Mesenchymal stem cell (in vitro differentiated cells and primary cell): ENCODE measurements at regions not wholly inside any gene's neighbourhood (a gene's known extent, or its start where the extent isn't known, plus 50 kb on each side); places are given as distances from the start of the nearest gene placed in this dataset.
A peak's percentile ranks its signal among the peaks of the same experiment; 100 is the strongest.

ENCODE experiments used
- DNase-seq: peaks from one replicate; pipeline ENCODE4 v3.0.0-alpha.2; 2013
- H2AFZ ChIP-seq: one replicate; pipeline ENCODE4 v1.6.1; 2013; ENCODE audit warnings: low read depth, mild to moderate bottlenecking, control low read depth, inconsistent platforms, low read length, moderate library complexity
- H2AK5ac ChIP-seq: 2 replicates; pipeline ENCODE4 v1.6.1; 2013; ENCODE audit warnings: low read length, moderate library complexity, mild to moderate bottlenecking, inconsistent platforms; ENCODE audit not compliant: severe bottlenecking
- H2BK120ac ChIP-seq: one replicate; pipeline ENCODE4 v1.6.1; 2013; ENCODE audit warnings: low read depth, mild to moderate bottlenecking, inconsistent platforms, low read length, moderate library complexity
- H2BK12ac ChIP-seq, 2 experiments: one replicate each; pipeline ENCODE4 v1.6.1; 2013; ENCODE audit warnings: inconsistent platforms in 2 of 2, low read length in 2 of 2, mild to moderate bottlenecking in 2 of 2, moderate library complexity in 2 of 2, control low read depth in 1 of 2
- H2BK15ac ChIP-seq: one replicate; pipeline ENCODE4 v1.6.1; 2013; ENCODE audit warnings: mild to moderate bottlenecking, low read depth, inconsistent platforms; ENCODE audit not compliant: poor library complexity, severe bottlenecking
- H2BK5ac ChIP-seq: 2 replicates; pipeline ENCODE4 v1.6.1; 2013; ENCODE audit warnings: low read depth, mild to moderate bottlenecking, low read length, control low read depth, inconsistent platforms; ENCODE audit not compliant: poor library complexity, severe bottlenecking
- H3K14ac ChIP-seq, 2 experiments: one replicate each; pipeline ENCODE4 v1.6.1; 2013; ENCODE audit warnings: inconsistent platforms in 2 of 2, low read length in 2 of 2, control low read depth in 1 of 2, mild to moderate bottlenecking in 1 of 2, moderate library complexity in 1 of 2
- H3K18ac ChIP-seq, 2 experiments: one replicate each; pipeline ENCODE4 v1.6.1; 2013; ENCODE audit warnings: inconsistent platforms in 2 of 2, low read length in 2 of 2, control low read depth in 1 of 2, low read depth in 1 of 2, mild to moderate bottlenecking in 1 of 2
- H3K23ac ChIP-seq, 2 experiments: one replicate each; pipeline ENCODE4 v1.6.1; 2013; ENCODE audit warnings: inconsistent platforms in 2 of 2, low read length in 2 of 2, mild to moderate bottlenecking in 2 of 2, moderate library complexity in 2 of 2, control low read depth in 1 of 2
- H3K27ac ChIP-seq: 2 replicates; pipeline ENCODE4 v1.5.1; 2013; ENCODE audit warnings: mild to moderate bottlenecking, moderate library complexity, low read length, control low read depth, inconsistent platforms; ENCODE audit not compliant: poor library complexity, severe bottlenecking
- H3K27me3 ChIP-seq, 2 experiments: 2 replicates each; pipeline versions ENCODE4 v1.6.1 to v1.7.0; 2013; ENCODE audit warnings: low read length in 2 of 2, mild to moderate bottlenecking in 2 of 2, moderate library complexity in 2 of 2, control low read depth in 1 of 2, inconsistent platforms in 1 of 2; ENCODE audit not compliant: control insufficient read depth in 1 of 2, insufficient read depth in 1 of 2
- H3K36me3 ChIP-seq, 2 experiments: 2 replicates each; pipeline versions ENCODE4 v1.6.1 to v1.7.0; 2013; ENCODE audit warnings: low read length in 2 of 2, control low read depth in 1 of 2, inconsistent platforms in 1 of 2, low read depth in 1 of 2, mild to moderate bottlenecking in 1 of 2; ENCODE audit not compliant: insufficient read depth in 2 of 2, control insufficient read depth in 1 of 2
- H3K4ac ChIP-seq, 2 experiments: one replicate each; pipeline ENCODE4 v1.6.1; 2013; ENCODE audit warnings: inconsistent platforms in 2 of 2, low read length in 2 of 2, mild to moderate bottlenecking in 2 of 2, moderate library complexity in 2 of 2, control low read depth in 1 of 2, low read depth in 1 of 2
- H3K4me1 ChIP-seq: 2 replicates; pipeline ENCODE4 v1.6.1; 2013; ENCODE audit warnings: low read depth, low read length, control low read depth; ENCODE audit not compliant: control insufficient read depth, insufficient read depth
- H3K4me2 ChIP-seq: 2 replicates; pipeline ENCODE4 v1.6.1; 2013; ENCODE audit warnings: low read length, mild to moderate bottlenecking, inconsistent platforms; ENCODE audit not compliant: poor library complexity, severe bottlenecking
- H3K4me3 ChIP-seq, 2 experiments: 2 replicates each; pipeline versions ENCODE4 v1.5.1 to v1.7.0; 2013; ENCODE audit warnings: low read length in 2 of 2, mild to moderate bottlenecking in 2 of 2, control low read depth in 1 of 2, low read depth in 1 of 2; ENCODE audit not compliant: insufficient read depth in 1 of 2
- H3K79me1 ChIP-seq: replicated peaks from 2 replicates; pipeline ENCODE4 v1.6.1; 2013; ENCODE audit warnings: mild to moderate bottlenecking, control low read depth, low read length, inconsistent platforms; ENCODE audit not compliant: poor library complexity, severe bottlenecking
- H3K9ac ChIP-seq: 2 replicates; pipeline ENCODE4 v1.7.0; 2013; ENCODE audit warnings: mild to moderate bottlenecking, low read length, moderate library complexity
- H3K9me3 ChIP-seq: 2 replicates; pipeline ENCODE4 v1.7.0; 2013; ENCODE audit warnings: mild to moderate bottlenecking, low read length; ENCODE audit not compliant: control insufficient read depth
- H4K8ac ChIP-seq: one replicate; pipeline ENCODE4 v1.6.1; 2013; ENCODE audit warnings: inconsistent platforms, mild to moderate bottlenecking, low read length, moderate library complexity
- H4K91ac ChIP-seq: one replicate; pipeline ENCODE4 v1.6.1; 2013; ENCODE audit warnings: mild to moderate bottlenecking, low read length, inconsistent platforms
- WGBS: methylation state at CpG from one replicate; pipeline ENCODE4 v1.1.7; 2013; ENCODE audit warnings: mixed read lengths; 5-methylcytosine and 5-hydroxymethylcytosine counted together

- Histone ChIP-seq H3K23ac (no peak overlapping the region), H3K79me1 (no peaks in the 10 kb centered on the region), H3K4me1 (no peaks in the 10 kb centered on the region), H3K4ac (no peak overlapping the region), H2AFZ (no peak overlapping the region), H3K36me3 (no peaks in the 10 kb centered on the region), H4K91ac (no peak overlapping the region), H4K8ac (no peak overlapping the region), H3K4me2 (no peak overlapping the region), H3K9ac (no peak overlapping the region), H3K4me3 (no peak overlapping the region), H2BK15ac (no peak overlapping the region), H2BK5ac (no peak overlapping the region), H3K27me3 (no peaks in the 10 kb centered on the region), H2BK12ac (no peak overlapping the region), H3K18ac (no peak overlapping the region), H3K27ac (no peak overlapping the region), H3K14ac (no peak overlapping the region), H2BK120ac (no peak overlapping the region), H2AK5ac (no peak overlapping the region), H3K9me3 (peaks cover 23% of the 10 kb centered on the region)
- WGBS = 65% methylated on average over 1 of the region's 1 CpG
- DNase-seq = no peak
These were observed 519.3 kb downstream of the BCL11B start for GRCh38 chr14:98752660-98753059.

DNA sequence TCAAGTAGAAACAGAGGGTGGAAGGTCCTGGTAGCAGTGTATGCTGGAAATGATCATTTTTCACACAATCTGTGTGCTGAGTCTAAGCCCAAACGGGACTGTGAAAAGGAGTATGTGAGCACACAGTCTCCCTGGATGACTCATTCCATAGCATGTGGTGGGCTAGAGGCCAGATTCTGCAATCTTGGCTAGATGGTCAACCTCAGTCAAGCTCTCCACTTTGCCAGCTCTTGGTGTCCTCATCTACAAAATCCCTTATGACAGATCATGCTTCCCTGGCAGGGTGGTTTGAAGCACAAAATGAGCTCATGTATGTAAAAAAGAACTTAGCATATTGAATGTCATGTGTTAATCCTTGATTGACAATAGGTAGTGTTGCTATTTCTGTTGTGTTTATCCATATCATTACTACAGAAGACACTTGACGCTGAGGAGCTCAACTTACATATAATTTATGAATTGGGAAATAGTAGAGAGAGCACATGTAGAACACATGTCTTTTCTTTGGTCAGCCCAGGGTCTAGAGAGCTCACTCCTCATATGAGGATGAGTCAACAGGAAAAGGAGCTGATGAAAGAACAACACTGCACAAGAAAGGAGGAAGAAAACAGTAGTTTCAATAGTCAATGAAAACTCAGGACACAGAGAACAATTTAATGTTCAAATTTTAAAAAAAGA lies 517.5 kb downstream of the BCL11B start:
- Histone ChIP-seq H3K9ac (peak overlapping the region; percentile 62), H3K4me1 (no peaks in the 10 kb centered on the region)
- 53% methylated on average over 1 of the region's 2 CpGs for WGBS

DNA sequence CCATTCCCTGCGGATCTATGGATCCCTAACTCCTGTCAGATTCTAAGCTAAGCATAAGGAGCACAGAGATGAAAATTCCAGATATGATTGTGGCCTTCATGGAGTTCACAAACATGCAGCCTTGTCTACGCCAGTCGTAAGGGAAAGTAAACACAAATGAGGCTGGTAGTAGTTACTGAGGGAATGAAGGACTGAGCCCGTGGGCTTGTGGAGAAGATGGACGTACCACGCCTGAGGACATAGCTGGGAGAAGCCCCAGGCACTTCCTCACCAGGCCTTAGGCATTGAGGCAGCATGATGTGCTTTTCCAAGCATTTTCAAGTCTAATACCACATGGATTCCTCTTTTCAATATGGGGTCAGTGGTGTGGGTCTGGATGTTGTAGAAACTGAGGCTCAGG lies 515.2 kb downstream of the BCL11B start:
- H3K14ac ChIP-seq = no peak overlapping the region
- no peak overlapping the region for H3K18ac ChIP-seq
- no peak overlapping the region for H3K27ac ChIP-seq
- H2BK5ac ChIP-seq = no peak overlapping the region
- H3K4me1 ChIP-seq = no peaks in the 10 kb centered on the region
- H2AK5ac ChIP-seq = no peak overlapping the region
- H4K91ac ChIP-seq = no peak overlapping the region
- H3K9me3 ChIP-seq = peaks cover 43% of the 10 kb centered on the region
- H3K4ac ChIP-seq = no peak overlapping the region
- H2BK15ac ChIP-seq = no peak overlapping the region
- no peak overlapping the region for H3K4me2 ChIP-seq
- H3K36me3 ChIP-seq = no peaks in the 10 kb centered on the region
- H2BK120ac ChIP-seq = no peak overlapping the region
- H2AFZ ChIP-seq = no peak overlapping the region
- no peak overlapping the region for H2BK12ac ChIP-seq
- no peak overlapping the region for H3K9ac ChIP-seq
- H3K23ac ChIP-seq = no peak overlapping the region
- no peak overlapping the region for H4K8ac ChIP-seq
- no peak overlapping the region for H3K4me3 ChIP-seq
- H3K27me3 ChIP-seq = no peaks in the 10 kb centered on the region
- WGBS = 89% methylated on average over 6 of the region's 6 CpGs
- no peak for DNase-seq
- H3K79me1 ChIP-seq = no peaks in the 10 kb centered on the region

More for the DNA sequence above, 517.5 kb downstream of the BCL11B start:
- H3K4ac ChIP-seq = no peak overlapping the region
- no peak overlapping the region for H2BK15ac ChIP-seq
- H4K91ac ChIP-seq = peak overlapping the region; percentile 10
- no peak overlapping the region for H3K27ac ChIP-seq
- no peaks in the 10 kb centered on the region for H3K36me3 ChIP-seq
- H4K8ac ChIP-seq = no peak overlapping the region
- H2BK120ac ChIP-seq = no peak overlapping the region
- no peak overlapping the region for H3K14ac ChIP-seq
- no peak overlapping the region for H2BK12ac ChIP-seq
- H3K4me2 ChIP-seq = no peak overlapping the region
- no peak for DNase-seq
- H2BK5ac ChIP-seq = no peak overlapping the region
- H3K18ac ChIP-seq = no peak overlapping the region
- no peak overlapping the region for H2AFZ ChIP-seq
- no peak overlapping the region for H3K4me3 ChIP-seq
- no peaks in the 10 kb centered on the region for H3K79me1 ChIP-seq
- no peak overlapping the region for H3K23ac ChIP-seq
- H3K9me3 ChIP-seq = peaks cover 31% of the 10 kb centered on the region
- no peak overlapping the region for H2AK5ac ChIP-seq
- no peaks in the 10 kb centered on the region for H3K27me3 ChIP-seq

GRCh38 chr14:98758440-98758839 lies 513.6 kb downstream of the BCL11B start:
- Histone ChIP-seq H3K4me1 (no peaks in the 10 kb centered on the region), H2AFZ (no peak overlapping the region), H2BK15ac (no peak overlapping the region), H3K23ac (no peak overlapping the region), H2BK12ac (no peak overlapping the region), H3K9me3 (peaks cover 57% of the 10 kb centered on the region), H3K4ac (no peak overlapping the region), H3K9ac (no peak overlapping the region), H3K79me1 (no peaks in the 10 kb centered on the region), H2BK120ac (no peak overlapping the region), H4K91ac (no peak overlapping the region), H3K27me3 (no peaks in the 10 kb centered on the region), H3K4me2 (no peak overlapping the region), H3K18ac (no peak overlapping the region), H4K8ac (no peak overlapping the region), H3K14ac (no peak overlapping the region), H2BK5ac (no peak overlapping the region), H3K4me3 (no peak overlapping the region), H2AK5ac (no peak overlapping the region), H3K27ac (no peak overlapping the region), H3K36me3 (no peaks in the 10 kb centered on the region)
- no CpG with 5 or more reads among the region's 1 CpG for WGBS
- no peak for DNase-seq
